ENCODE measurements at regions not wholly inside any gene's neighbourhood (a gene's known extent, or its start where the extent isn't known, plus 50 kb on each side); places are given as distances from the start of the nearest gene placed in this dataset.

GRCh38 chr11:87583931-87584330 lies 546.2 kb downstream of the TMEM135 start:
- no peak overlapping the region for H3K9ac ChIP-seq (ENCODE audit: low read length)
- CTCF ChIA-PET = no interaction called here
- H3K79me2 ChIP-seq (ENCODE audit: low read length) = no peaks in the 10 kb centered on the region
- POLR2A ChIA-PET (ENCODE audit: unreplicated experiment) = no interaction called here
- H3K4me2 ChIP-seq (ENCODE audit: low read length) = no peak overlapping the region
- no peaks in the 10 kb centered on the region for H3K9me2 ChIP-seq (replicated peaks; ENCODE audit: low read length)
- no peaks in the 10 kb centered on the region for H3K27me3 ChIP-seq (ENCODE audit: low read length)
- no peaks in the 10 kb centered on the region for H3F3A ChIP-seq (ENCODE audit: low read length, unreplicated experiment)
- peaks cover 11% of the 10 kb centered on the region for H3K4me1 ChIP-seq (ENCODE audit: insufficient read depth, low read length)
- H3K4me3 ChIP-seq (ENCODE audit: low read length) = no peak overlapping the region
- H2AFZ ChIP-seq (ENCODE audit: low read length) = no peak overlapping the region
- H3K36me3 ChIP-seq (ENCODE audit: low read depth, low read length) = no peaks in the 10 kb centered on the region
- no peaks in the 10 kb centered on the region for H4K20me1 ChIP-seq (ENCODE audit: low read length)
- ATAC-seq (no peak), DNase-seq (no peak)
- intact Hi-C loops (cut with micrococcal nuclease) = no loop called here
- no TSS peak for BruUV-seq (replicated peaks)
- H3K27ac ChIP-seq (ENCODE audit: low read length) = no peak overlapping the region
- no peak for TF ChIP-seq CTCF (conservative IDR thresholded peaks at IDR 0.05; ENCODE audit: low read depth, low read length)
- TF ChIP-seq EZH2phosphoT487 (IDR thresholded peaks at IDR 0.05; ENCODE audit: borderline replicate concordance, low read length) = no peak
- no peak for TF ChIP-seq EZH2 (IDR thresholded peaks at IDR 0.05; ENCODE audit: low read length, unreplicated experiment)
- H3K9me3 ChIP-seq (ENCODE audit: low read length) = no peaks in the 10 kb centered on the region

GRCh38 chr11:87575088-87575487 lies 537.4 kb downstream of the TMEM135 start:
- intact Hi-C loops (cut with micrococcal nuclease) = loop anchor here (5.0 kb wide), 1 partner anchor 117 kb away; no protein-coding TSS in a partner anchor

GRCh38 chr11:87574193-87574592 lies 536.5 kb downstream of the TMEM135 start:
- TF ChIP-seq CTCF (conservative IDR thresholded peaks at IDR 0.05; ENCODE audit: low read depth, low read length) (no peak), EZH2 (IDR thresholded peaks at IDR 0.05; ENCODE audit: low read length, unreplicated experiment) (no peak), EZH2phosphoT487 (IDR thresholded peaks at IDR 0.05; ENCODE audit: borderline replicate concordance, low read length) (no peak)
- no TSS peak for BruUV-seq (replicated peaks)
- Histone ChIP-seq H3F3A (ENCODE audit: low read length, unreplicated experiment) (no peaks in the 10 kb centered on the region), H3K27ac (ENCODE audit: low read length) (no peak overlapping the region), H3K36me3 (ENCODE audit: low read depth, low read length) (no peaks in the 10 kb centered on the region), H2AFZ (ENCODE audit: low read length) (no peak overlapping the region), H3K9me3 (ENCODE audit: low read length) (no peaks in the 10 kb centered on the region), H3K4me3 (ENCODE audit: low read length) (no peak overlapping the region), H3K9me2 (replicated peaks; ENCODE audit: low read length) (no peaks in the 10 kb centered on the region), H3K9ac (ENCODE audit: low read length) (no peak overlapping the region), H3K79me2 (ENCODE audit: low read length) (no peaks in the 10 kb centered on the region), H3K4me2 (ENCODE audit: low read length) (no peak overlapping the region), H3K4me1 (ENCODE audit: insufficient read depth, low read length) (no peaks in the 10 kb centered on the region), H4K20me1 (ENCODE audit: low read length) (no peaks in the 10 kb centered on the region), H3K27me3 (ENCODE audit: low read length) (no peaks in the 10 kb centered on the region)
- ATAC-seq = no peak
- POLR2A ChIA-PET (ENCODE audit: unreplicated experiment) = no interaction called here
- no peak for DNase-seq
- CTCF ChIA-PET = no interaction called here
- intact Hi-C loops (cut with micrococcal nuclease) = no loop called here

More at GRCh38 chr11:87575088-87575487, 537.4 kb downstream of the TMEM135 start:
- H3K4me2 ChIP-seq (ENCODE audit: low read length) = no peak overlapping the region
- CTCF ChIA-PET = no interaction called here
- no peak for DNase-seq
- no peaks in the 10 kb centered on the region for H3K4me1 ChIP-seq (ENCODE audit: insufficient read depth, low read length)
- no peaks in the 10 kb centered on the region for H3F3A ChIP-seq (ENCODE audit: low read length, unreplicated experiment)
- no peaks in the 10 kb centered on the region for H3K9me3 ChIP-seq (ENCODE audit: low read length)
- no peaks in the 10 kb centered on the region for H3K9me2 ChIP-seq (replicated peaks; ENCODE audit: low read length)
- no peaks in the 10 kb centered on the region for H3K79me2 ChIP-seq (ENCODE audit: low read length)
- H3K27me3 ChIP-seq (ENCODE audit: low read length) = no peaks in the 10 kb centered on the region
- no peak overlapping the region for H2AFZ ChIP-seq (ENCODE audit: low read length)
- no peak overlapping the region for H3K27ac ChIP-seq (ENCODE audit: low read length)
- no peak overlapping the region for H3K4me3 ChIP-seq (ENCODE audit: low read length)
- H3K9ac ChIP-seq (ENCODE audit: low read length) = no peak overlapping the region
- no TSS peak for BruUV-seq (replicated peaks)
- H3K36me3 ChIP-seq (ENCODE audit: low read depth, low read length) = no peaks in the 10 kb centered on the region
- POLR2A ChIA-PET (ENCODE audit: unreplicated experiment) = no interaction called here
- no peak for ATAC-seq
- TF ChIP-seq CTCF (conservative IDR thresholded peaks at IDR 0.05; ENCODE audit: low read depth, low read length) (no peak), EZH2phosphoT487 (IDR thresholded peaks at IDR 0.05; ENCODE audit: borderline replicate concordance, low read length) (no peak), EZH2 (IDR thresholded peaks at IDR 0.05; ENCODE audit: low read length, unreplicated experiment) (no peak)
- H4K20me1 ChIP-seq (ENCODE audit: low read length) = no peaks in the 10 kb centered on the region

Data from PC-3 (cell line).